ENCODE measurements at regions not wholly inside any gene's neighbourhood (a gene's known extent, or its start where the extent isn't known, plus 50 kb on each side); places are given as distances from the start of the nearest gene placed in this dataset.

- TF ChIP-seq POLR2A (IDR thresholded peaks at IDR 0.05): no peak
- TF ChIP-seq, protein P1, sequence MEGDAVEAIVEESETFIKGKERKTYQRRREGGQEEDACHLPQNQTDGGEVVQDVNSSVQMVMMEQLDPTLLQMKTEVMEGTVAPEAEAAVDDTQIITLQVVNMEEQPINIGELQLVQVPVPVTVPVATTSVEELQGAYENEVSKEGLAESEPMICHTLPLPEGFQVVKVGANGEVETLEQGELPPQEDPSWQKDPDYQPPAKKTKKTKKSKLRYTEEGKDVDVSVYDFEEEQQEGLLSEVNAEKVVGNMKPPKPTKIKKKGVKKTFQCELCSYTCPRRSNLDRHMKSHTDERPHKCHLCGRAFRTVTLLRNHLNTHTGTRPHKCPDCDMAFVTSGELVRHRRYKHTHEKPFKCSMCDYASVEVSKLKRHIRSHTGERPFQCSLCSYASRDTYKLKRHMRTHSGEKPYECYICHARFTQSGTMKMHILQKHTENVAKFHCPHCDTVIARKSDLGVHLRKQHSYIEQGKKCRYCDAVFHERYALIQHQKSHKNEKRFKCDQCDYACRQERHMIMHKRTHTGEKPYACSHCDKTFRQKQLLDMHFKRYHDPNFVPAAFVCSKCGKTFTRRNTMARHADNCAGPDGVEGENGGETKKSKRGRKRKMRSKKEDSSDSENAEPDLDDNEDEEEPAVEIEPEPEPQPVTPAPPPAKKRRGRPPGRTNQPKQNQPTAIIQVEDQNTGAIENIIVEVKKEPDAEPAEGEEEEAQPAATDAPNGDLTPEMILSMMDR (IDR thresholded peaks at IDR 0.05): peak in 1 of 6 experiments; percentile 6
These were observed 230.8 kb upstream of the RAB6C start for GRCh38 chr2:129748653-129749052.

Data from Peyer's patch (tissue), 4 donors.